Activated CD4-positive, alpha-beta T cell treated with anti-CD3 and anti-CD28 coated beads for 48 hours (primary cell): ENCODE measurements at regions not wholly inside any gene's neighbourhood (a gene's known extent, or its start where the extent isn't known, plus 50 kb on each side); places are given as distances from the start of the nearest gene placed in this dataset.
"Not testable (repeated sequence)": the region's sequence is repeated elsewhere in the genome, so short reads cannot be mapped to it uniquely, and the experiment has no call there.

Source experiments
- DNase-seq: peaks from one replicate; pipeline ENCODE4 v3.0.0-alpha.2; 2020

DNA sequence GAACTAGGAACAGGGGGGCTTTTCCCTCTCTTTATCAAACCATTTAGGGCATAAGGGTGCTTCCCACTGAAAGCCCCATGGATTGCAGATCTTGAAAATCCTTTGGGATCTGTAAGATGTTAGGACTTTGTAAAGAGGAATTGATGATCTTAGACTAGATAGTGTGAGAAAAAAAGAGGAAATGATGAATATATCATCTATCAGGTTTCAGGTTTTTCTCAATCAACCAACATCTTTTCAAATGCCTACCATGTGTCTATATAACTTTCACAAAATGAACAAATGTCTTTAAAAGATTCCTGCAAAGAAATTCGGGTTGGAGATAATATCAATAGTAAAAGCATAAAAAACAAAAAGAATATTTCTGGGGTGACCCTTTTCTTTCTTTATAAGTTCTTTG is 50.1 kb downstream of the KCNC4 start:
- DNase-seq, result no peak

DNA sequence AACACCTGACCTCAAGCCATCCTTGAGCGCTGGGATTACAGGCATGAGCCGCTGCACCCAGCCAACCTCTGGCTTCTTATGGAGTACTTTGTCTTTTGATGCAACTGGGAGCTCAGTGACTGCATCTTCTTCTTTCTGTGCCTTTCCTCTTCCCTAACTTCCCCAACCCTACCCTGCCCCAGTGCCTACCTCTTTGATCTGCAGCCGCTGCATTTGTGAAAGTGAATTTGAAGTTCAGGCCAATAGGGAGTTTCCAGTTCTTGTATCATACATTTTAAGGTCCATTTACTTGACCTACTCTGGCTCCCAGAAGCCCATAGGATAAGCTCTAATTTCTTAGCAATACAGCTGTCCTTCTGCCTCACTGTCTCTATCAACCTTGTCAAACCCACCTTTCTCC is 52.2 kb downstream of the KCNC4 start:
- DNase-seq, result no peak

DNA sequence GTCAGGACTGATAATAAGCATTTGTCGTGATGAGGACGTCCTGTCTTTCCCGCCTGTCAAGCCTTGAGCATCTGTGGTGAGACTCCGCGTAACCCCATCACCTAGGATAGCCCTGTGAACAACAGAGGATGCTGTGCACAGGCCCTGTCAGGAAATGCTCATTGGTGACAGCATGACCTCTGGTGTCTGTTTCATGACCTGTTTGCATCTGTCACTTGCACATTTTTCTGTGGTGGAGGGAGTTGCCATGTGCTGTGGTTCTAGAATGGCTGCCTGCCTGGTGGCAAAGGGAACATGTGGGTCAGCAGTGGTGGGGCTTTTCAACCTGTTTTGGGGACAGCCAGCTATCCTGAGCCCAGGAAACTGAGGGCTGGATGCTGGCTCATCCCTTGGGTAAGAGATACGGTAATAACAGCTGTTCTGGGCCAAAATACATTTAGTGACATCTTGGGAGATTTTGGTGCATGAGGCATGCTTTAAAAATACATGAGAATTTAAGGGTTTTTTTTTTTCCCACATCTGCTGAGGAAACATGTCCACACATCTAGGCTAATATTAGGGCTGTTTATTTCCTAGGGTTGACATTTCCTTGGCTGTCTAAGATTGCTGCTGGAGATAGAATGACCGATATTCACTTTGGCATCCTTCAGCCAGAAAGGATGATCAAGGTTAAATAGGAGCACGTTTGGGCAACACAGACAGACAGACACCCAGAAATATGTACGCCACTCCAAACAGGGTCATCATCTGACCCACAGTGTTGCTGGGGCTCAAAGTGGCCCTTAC is 52.9 kb downstream of the KCNC4 start:
- DNase-seq, result peak; percentile 11

DNA sequence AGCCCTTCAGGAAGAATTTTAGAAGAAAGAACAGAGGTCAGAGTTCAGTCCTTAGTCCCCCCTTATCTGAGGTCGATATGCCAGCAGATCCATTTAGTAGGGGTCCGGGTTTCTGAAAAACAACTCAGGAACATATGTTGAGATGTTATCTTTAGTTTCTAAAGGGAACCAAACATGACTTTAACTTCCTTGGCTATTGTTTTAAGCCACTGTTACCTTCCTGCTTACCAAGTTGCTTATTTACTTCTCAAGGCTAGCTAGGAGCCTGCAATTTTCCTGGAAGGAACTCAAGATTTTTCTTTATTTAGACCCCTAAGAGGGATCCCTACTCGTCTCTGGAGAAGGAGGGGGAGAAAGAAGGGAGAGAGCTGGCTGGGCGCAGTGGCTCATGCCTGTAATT is 54.3 kb downstream of the KCNC4 start:
- DNase-seq, result no peak

DNA sequence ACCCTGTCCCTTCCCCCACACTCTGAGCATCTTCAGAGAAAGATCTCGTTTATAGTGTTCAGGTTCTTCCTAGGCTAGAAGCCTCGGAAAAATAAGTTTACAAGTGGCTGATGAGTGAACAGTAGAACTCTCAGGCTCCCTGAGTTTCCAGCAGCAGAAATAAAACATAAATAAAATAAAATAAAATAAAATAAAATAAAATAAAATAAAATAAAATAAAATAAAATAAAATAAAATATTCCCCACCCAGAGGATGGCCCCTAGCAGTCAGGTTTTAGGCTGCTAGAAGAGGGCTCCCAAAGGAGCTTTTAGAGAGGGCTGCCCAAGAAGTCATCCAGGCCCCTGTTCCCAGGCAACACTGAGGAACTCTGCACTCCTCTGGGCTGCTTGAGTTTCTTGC is 55.1 kb downstream of the KCNC4 start:
- DNase-seq, result no peak

DNA sequence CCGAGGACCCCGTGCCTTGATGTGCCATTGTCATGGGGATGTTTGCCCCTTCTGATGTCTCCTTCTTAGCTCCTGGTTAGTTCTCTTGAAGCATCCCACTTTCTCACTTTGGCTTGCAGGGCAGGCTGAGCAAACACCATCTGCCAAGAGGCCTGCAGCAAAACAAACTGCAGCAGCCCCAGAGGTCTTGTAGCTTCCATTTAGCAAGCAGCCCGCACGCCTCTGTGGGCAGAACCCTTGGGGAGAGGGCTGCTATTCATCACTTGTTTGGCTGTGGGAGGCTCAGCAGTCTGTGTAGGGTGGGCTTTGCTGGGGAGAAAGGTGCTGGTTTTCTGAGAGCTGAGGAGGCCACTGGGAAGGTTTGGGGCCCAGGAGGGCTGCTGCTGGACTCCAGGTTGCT is 56.7 kb downstream of the KCNC4 start:
- DNase-seq, result no peak

DNA sequence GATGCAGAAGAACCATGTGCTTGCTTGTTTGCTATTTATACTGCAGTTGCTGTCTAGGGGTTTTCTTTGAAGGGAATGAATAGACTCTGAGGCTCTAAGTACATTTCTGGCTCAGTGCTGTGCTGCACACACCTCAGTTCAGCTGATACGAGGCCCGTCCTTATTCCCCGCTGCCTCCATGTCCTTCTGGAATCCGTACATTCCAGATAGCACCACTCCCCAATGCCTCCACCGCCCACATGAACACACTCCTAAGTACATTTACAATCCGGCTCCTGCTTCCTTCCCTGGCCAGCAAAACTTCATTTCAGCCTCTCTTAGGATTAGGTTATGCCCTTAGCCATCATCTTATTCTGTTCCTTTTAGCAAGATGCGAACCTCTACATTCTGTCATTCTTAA is 57.1 kb downstream of the KCNC4 start:
- no peak for DNase-seq

DNA sequence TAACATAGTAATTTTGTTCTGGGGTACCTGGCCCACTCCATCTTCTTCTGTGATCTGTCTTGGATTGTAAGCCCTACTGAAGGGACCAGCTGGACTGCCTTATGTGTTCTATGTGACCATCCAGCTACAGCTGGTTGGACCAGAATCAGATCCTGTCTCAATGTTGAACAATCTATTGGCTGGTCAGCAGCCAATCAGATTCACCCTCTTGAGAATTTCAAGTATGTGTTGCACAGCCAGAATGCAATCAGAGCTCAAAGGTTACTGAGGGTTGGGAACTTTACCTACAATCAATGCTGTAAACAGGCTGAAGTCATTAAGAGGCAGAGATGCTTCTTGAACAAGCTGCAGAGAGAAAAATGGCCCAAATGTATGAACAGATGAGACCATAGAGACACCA is 61.9 kb downstream of the KCNC4 start:
- DNase-seq, result no peak

DNA sequence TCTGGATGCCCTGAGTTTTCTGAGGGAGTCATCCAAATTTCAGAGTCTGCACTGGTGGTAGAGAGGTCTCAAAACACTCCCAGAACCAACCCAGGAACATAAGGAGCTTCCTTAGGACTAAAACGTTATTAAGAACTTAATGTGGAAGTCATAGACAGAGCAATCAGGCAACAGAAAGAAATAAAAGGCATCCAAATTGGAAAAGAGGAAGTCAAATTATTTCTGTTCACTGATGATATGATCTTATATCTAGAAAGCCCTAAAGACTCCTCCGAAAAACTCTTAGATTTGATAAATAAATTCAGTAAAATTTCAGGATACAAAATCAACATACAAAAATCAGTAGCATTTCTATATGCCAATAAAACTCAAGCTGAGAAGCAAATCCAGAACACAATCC is 63.7 kb downstream of the KCNC4 start:
- not testable (repeated sequence) for DNase-seq

DNA sequence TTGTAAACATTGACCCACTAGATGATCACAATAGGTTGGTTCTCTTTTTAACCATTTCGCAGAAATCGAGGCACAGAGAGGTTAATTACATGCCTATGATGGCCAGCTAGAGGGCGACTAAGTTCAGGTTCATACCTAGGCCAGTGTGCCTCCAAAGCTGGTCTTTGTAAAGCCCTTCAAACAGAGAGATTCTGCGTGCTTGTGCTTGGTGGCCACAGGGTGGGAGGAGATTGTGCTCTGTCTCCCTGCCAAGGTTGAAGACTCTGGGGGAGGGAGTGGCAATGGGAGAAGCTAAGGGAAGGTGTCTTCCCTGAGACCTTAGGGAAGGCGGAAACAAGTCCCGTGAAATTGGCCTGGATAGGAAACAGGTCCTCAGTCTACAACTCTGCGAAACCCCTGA is 59.1 kb upstream of the RBM15 start:
- no peak for DNase-seq

DNA sequence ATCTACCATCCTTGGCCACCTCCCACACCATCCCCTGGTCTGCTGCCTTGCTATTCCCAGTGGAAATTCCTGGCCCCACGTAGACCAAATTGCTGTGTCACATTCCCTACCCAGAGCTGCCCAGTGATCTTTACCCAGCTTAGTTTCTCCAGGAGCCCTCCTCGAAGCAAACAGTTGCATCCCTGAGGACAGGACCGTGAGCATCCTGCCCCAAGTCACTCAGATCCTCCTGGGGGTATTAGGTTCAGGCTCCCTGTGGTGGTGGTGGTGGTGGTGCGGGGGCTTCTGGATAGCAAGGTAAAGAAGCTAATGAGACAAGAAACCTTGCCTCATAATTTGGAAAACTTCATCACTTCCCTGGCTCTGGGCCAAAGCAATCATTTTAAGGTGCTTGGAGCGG is 58.4 kb upstream of the RBM15 start:
- DNase-seq, result no peak

DNA sequence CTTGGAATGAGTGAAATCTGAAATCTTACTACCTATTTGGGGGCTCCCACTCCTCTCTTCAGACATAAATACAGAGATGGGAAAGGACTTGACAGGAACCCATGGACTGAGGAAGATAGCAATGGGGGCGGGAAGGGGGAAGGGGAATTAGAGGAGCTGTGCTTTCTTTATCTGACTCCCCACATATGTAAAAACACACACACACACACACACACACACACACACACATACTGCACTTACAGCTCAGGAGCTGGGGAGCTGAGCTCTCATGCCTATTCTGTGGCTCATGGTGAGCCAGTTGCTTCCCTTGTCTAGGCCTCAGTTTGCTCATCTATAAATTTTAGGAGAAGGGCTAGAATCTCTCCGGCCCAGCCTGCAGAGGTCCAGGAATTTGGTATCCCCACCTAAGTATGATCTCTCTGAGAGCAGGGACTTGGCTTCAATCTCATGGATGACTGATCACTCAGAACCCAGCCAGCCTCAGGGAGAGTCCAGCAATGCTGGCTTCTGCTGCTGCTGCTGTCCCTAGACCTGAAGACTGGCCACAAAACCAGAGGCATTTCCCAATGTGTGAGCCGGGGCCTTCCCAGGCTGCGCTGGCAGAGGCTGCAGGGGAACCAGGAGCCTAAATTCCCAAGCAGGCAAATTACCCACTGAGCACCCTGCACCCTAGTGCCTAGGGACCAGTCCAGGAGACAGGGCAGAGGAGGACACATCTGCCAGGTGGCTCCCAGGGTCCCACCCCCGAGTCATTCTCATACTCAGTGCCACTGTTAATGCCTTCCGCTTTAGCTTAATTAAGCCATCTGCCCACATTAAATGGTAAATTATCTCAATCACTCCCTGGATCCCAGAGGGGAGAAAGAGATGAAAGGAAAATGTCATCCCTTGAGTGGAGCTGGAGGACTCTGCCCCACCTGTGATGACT is 57.5 kb upstream of the RBM15 start:
- DNase-seq, result no peak

DNA sequence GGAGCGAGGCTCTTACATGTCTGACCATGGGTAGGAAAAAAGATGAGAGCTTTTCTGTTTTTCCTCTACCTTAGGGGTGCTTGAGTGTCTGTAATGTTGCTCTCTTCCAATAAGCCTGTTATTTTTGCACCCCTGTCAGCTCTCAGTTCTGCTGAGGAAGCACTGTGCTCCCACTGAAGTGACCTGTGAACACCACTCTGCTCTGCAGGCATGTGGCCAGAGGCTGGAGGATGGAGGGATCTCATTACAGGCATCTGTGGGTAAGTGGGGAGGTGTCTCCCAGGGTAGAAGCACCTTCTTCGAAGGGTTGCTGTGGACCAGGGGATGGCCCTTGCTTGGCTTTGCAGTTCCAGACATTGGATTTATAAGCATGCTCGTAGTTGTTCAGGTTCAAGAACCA is 56.8 kb upstream of the RBM15 start:
- no peak for DNase-seq

DNA sequence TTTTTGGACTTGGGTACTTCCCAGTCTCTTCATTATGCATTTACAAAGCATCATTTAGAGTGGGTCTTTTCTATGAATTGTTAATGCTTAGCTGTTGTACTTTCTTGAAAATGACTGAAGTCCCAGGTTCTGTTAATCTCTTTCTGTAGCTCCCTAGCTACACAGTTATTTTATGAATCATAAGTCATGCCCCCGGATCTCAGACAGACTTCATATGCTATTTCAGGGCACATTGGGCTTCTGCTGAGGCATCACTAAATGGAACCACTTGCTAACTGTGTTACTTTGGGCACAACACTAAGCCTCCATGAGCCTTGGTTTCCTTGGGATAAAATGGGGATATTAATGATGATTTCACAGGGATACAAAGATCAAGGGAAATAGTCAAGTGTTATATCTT is 55.5 kb upstream of the RBM15 start:
- DNase-seq, result no peak

DNA sequence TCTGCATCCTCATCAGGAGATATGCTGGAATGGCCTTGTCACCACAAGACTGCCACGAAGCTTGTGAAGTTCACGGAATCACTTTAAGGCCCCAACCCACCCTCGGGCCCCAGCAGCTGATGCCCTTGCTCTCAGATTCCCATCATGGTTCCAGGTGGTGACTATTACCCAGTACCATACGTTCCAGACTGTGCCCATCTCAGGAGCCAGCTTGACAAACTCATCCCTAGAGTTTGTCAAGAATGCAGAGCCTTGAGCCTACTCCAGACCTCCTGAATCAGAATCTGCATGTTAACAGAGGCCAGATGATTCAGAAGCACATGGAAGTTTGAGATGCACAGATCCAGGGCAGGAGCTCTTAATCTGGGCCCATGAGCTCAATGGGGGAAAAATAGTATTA is 53.9 kb upstream of the RBM15 start:
- no peak for DNase-seq

DNA sequence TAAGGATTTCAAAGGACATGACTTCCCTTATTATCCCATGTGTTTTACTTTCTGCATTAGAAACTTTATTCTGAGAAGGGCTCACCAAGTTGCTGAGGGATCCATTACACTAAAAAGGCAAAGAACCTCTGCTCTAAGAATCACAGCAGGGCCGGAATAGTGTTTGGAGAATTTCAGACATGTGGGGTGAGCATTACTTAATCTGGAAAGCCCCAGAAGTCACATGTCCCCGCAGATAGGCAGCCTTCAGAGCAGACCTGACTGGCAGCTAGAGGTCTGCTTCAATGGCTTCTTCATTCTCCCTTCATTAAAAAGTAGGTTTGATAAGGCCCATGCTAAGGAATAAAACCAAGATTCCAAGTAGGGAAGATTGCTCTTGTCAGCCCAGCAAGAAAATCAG is 52.6 kb upstream of the RBM15 start:
- no peak for DNase-seq

DNA sequence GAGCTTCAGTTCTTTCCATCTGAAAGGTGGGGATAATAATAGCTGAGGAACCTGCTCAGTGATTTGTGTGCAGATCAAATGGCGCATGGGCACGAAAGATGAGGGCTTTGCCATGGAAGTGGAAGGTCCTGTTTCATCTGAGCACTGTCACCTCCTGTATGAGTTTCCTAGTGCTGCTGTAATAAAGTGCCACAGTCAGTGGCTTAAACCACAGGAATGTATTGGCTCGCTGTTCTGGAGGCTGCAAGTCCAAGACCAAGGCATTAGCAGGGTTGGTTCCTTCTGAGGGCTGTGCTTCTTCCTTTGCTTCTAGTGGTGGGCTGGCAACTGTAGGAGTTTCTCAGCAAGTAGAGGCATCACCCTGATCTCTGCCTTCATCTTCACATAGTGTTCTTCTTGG is 51.1 kb upstream of the RBM15 start:
- DNase-seq, result no peak
